GM12874 (cell line): ENCODE measurements at regions not wholly inside any gene's neighbourhood (a gene's known extent, or its start where the extent isn't known, plus 50 kb on each side); places are given as distances from the start of the nearest gene placed in this dataset.
A peak's percentile ranks its signal among the peaks of the same experiment; 100 is the strongest.

Experiments
- CTCF ChIP-seq: IDR thresholded peaks from 2 replicates; pipeline ENCODE4 v1.5.1; 2011; ENCODE audit warnings: low read depth, mild to moderate bottlenecking, control low read depth, low read length, moderate library complexity; ENCODE audit not compliant: insufficient read depth

- peak; percentile 33; the same call in 1 of the 2 replicates for TF ChIP-seq CTCF
Observed at GRCh38 chr4:12724510-12724909, 759.6 kb downstream of the RAB28 start.

- no peak for TF ChIP-seq CTCF
Observed at GRCh38 chr4:12723849-12724447, 760.2 kb downstream of the RAB28 start.

- TF ChIP-seq CTCF: no peak
Observed at GRCh38 chr4:12716896-12717295, 767.2 kb downstream of the RAB28 start.

GRCh38 chr4:12712648-12713339 is 771.3 kb downstream of the RAB28 start:
- no peak for TF ChIP-seq CTCF

- no peak for TF ChIP-seq CTCF
Observed at GRCh38 chr4:12707381-12708175, 776.6 kb downstream of the RAB28 start.

- no peak for TF ChIP-seq CTCF
Observed at GRCh38 chr4:12703036-12703435, 781.1 kb downstream of the RAB28 start.

- no peak for TF ChIP-seq CTCF
Observed at GRCh38 chr4:12701384-12701783, 782.8 kb downstream of the RAB28 start.
